H9 (cell line): ENCODE measurements at regions not wholly inside any gene's neighbourhood (a gene's known extent, or its start where the extent isn't known, plus 50 kb on each side); places are given as distances from the start of the nearest gene placed in this dataset.

Experiments used
- DNase-seq: peaks from one replicate; pipeline ENCODE4 v3.0.0-alpha.2; 2017
- H2AFZ ChIP-seq: one replicate; pipeline ENCODE4 v1.6.1; 2013; ENCODE audit warnings: mild to moderate bottlenecking, low read length, control low read depth, moderate library complexity
- H2AK5ac ChIP-seq: 2 replicates; pipeline ENCODE4 v1.6.1; 2013; ENCODE audit warnings: low read length, control low read depth, mixed read lengths; ENCODE audit not compliant: insufficient read length
- H2BK120ac ChIP-seq: one replicate; pipeline ENCODE4 v1.6.1; 2013; ENCODE audit warnings: low read depth, mild to moderate bottlenecking, low read length, control low read depth, inconsistent platforms; ENCODE audit not compliant: poor library complexity, severe bottlenecking
- H2BK12ac ChIP-seq: 2 replicates; pipeline ENCODE4 v1.6.1; 2013; ENCODE audit warnings: low read length, control low read depth, mixed read lengths, low read depth; ENCODE audit not compliant: insufficient read length
- H2BK15ac ChIP-seq: 2 replicates; pipeline ENCODE4 v1.6.1; 2013; ENCODE audit warnings: low read depth, low read length, control low read depth
- H2BK20ac ChIP-seq: one replicate; pipeline ENCODE4 v1.6.1; 2013; ENCODE audit warnings: low read depth, mild to moderate bottlenecking, low read length, control low read depth, inconsistent platforms; ENCODE audit not compliant: poor library complexity, severe bottlenecking
- H2BK5ac ChIP-seq: 2 replicates; pipeline ENCODE4 v1.6.1; 2013; ENCODE audit warnings: low read length, control low read depth, mixed read lengths; ENCODE audit not compliant: insufficient read length
- H3K14ac ChIP-seq: 2 replicates; pipeline ENCODE4 v1.6.1; 2013; ENCODE audit warnings: low read length, control low read depth; ENCODE audit not compliant: insufficient read depth
- H3K18ac ChIP-seq: 2 replicates; pipeline ENCODE4 v1.6.1; 2013; ENCODE audit warnings: low read depth, mild to moderate bottlenecking, mixed read lengths, low read length, control low read depth; ENCODE audit not compliant: insufficient read length
- H3K23ac ChIP-seq: 2 replicates; pipeline ENCODE4 v1.6.1; 2013; ENCODE audit warnings: low read length, control low read depth, mixed read lengths, low read depth; ENCODE audit not compliant: insufficient read length
- H3K23me2 ChIP-seq: 2 replicates; pipeline ENCODE4 v1.6.1; 2013; ENCODE audit warnings: low read depth, mild to moderate bottlenecking, mixed read lengths, low read length, control low read depth; ENCODE audit not compliant: insufficient read length, poor library complexity, severe bottlenecking
- H3K27ac ChIP-seq: 2 replicates; pipeline ENCODE4 v1.5.1; 2013; ENCODE audit warnings: low read length, control low read depth, mixed read lengths, low read depth; ENCODE audit not compliant: insufficient read length
- H3K27me3 ChIP-seq: 2 replicates; pipeline ENCODE4 v1.6.1; 2013; ENCODE audit warnings: low read length, control low read depth, inconsistent platforms; ENCODE audit not compliant: insufficient read depth
- H3K4ac ChIP-seq: 2 replicates; pipeline ENCODE4 v1.6.1; 2013; ENCODE audit warnings: low read depth, mild to moderate bottlenecking, control low read depth, inconsistent platforms, low read length, moderate library complexity
- H3K4me1 ChIP-seq: 2 replicates; pipeline ENCODE4 v1.6.1; 2013; ENCODE audit warnings: low read length, control low read depth, inconsistent platforms; ENCODE audit not compliant: insufficient read depth
- H3K4me2 ChIP-seq: 2 replicates; pipeline ENCODE4 v1.6.1; 2013; ENCODE audit warnings: low read length, control low read depth, mixed read lengths; ENCODE audit not compliant: insufficient read length, insufficient read depth
- H3K56ac ChIP-seq: 2 replicates; pipeline ENCODE4 v1.6.1; 2013; ENCODE audit warnings: low read depth, mild to moderate bottlenecking, mixed read lengths, low read length, control low read depth; ENCODE audit not compliant: insufficient read length
- H3K79me1 ChIP-seq: 2 replicates; pipeline ENCODE4 v1.6.1; 2013; ENCODE audit warnings: low read depth, mild to moderate bottlenecking, moderate library complexity, low read length, control low read depth, inconsistent platforms; ENCODE audit not compliant: insufficient read depth, poor library complexity, severe bottlenecking
- H3K79me2 ChIP-seq: 2 replicates; pipeline ENCODE4 v1.6.1; 2013; ENCODE audit warnings: low read length, control low read depth, inconsistent platforms; ENCODE audit not compliant: insufficient read depth
- H3K9ac ChIP-seq: 2 replicates; pipeline ENCODE4 v1.6.1; 2013; ENCODE audit warnings: low read length, control low read depth, mixed read lengths; ENCODE audit not compliant: insufficient read length; ENCODE audit errors: extremely low read depth
- H3K9me3 ChIP-seq: one replicate; pipeline ENCODE4 v1.6.1; 2013; ENCODE audit warnings: low read depth, low read length, inconsistent platforms; ENCODE audit not compliant: control insufficient read depth
- H3T11ph ChIP-seq: one replicate; pipeline ENCODE4 v1.6.1; 2013; ENCODE audit warnings: mild to moderate bottlenecking, low read length, control low read depth, inconsistent platforms
- H4K20me1 ChIP-seq: one replicate; pipeline ENCODE4 v1.6.1; 2013; ENCODE audit not compliant: control insufficient read depth, insufficient read length, insufficient read depth
- H4K5ac ChIP-seq: 2 replicates; pipeline ENCODE4 v1.6.1; 2013; ENCODE audit warnings: low read depth, mild to moderate bottlenecking, mixed read lengths, low read length, control low read depth; ENCODE audit not compliant: insufficient read length
- H4K8ac ChIP-seq: replicated peaks from 2 replicates; pipeline ENCODE4 v1.6.1; 2013; ENCODE audit warnings: low read length, control low read depth, mixed read lengths, low read depth; ENCODE audit not compliant: insufficient read length
- H4K91ac ChIP-seq: 2 replicates; pipeline ENCODE4 v1.6.1; 2013; ENCODE audit warnings: low read depth, mild to moderate bottlenecking, moderate library complexity, mixed read lengths, low read length, control low read depth; ENCODE audit not compliant: insufficient read length
- H3K27ac Mint-ChIP-seq, 3 experiments: 2 replicates in 2 of 3; 3 replicates in 1 of 3; pipeline ENCODE4 v1.8.0; 2020 to 2021; ENCODE audit warnings: mixed read lengths in 3 of 3, mild to moderate bottlenecking in 1 of 3, moderate library complexity in 1 of 3
- H3K27me3 Mint-ChIP-seq: 2 replicates; pipeline ENCODE4 v1.8.0; 2021; ENCODE audit warnings: low read depth, mild to moderate bottlenecking, moderate library complexity, mixed read lengths
- H3K36me3 Mint-ChIP-seq, 3 experiments: 2 replicates in 2 of 3; 3 replicates in 1 of 3; pipeline ENCODE4 v1.8.0; 2020 to 2021; ENCODE audit warnings: low read depth in 3 of 3, mixed read lengths in 3 of 3; ENCODE audit not compliant: insufficient read depth in 1 of 3
- H3K4me1 Mint-ChIP-seq, 2 experiments: 2 replicates each; pipeline ENCODE4 v1.8.0; 2020; ENCODE audit warnings: mixed read lengths in 2 of 2
- H3K4me3 Mint-ChIP-seq, 2 experiments: 2 replicates in 1 of 2; 3 replicates in 1 of 2; pipeline ENCODE4 v1.8.0; 2020 to 2021; ENCODE audit warnings: mild to moderate bottlenecking in 2 of 2, mixed read lengths in 2 of 2, moderate library complexity in 1 of 2
- H3K9me3 Mint-ChIP-seq, 2 experiments: 2 replicates in 1 of 2; 3 replicates in 1 of 2; pipeline ENCODE4 v1.8.0; 2020; ENCODE audit warnings: mild to moderate bottlenecking in 2 of 2, mixed read lengths in 2 of 2, moderate library complexity in 1 of 2
- WGBS: extraction: QIAGEN DNeasy Blood & Tissue Kit; methylation state at CpG from one replicate; pipeline ENCODE4 v1.1.7; 2013; ENCODE audit warnings: missing lambda C conversion rate, low lambda C conversion rate, mixed read lengths; ENCODE audit not compliant: insufficient read length; ENCODE audit errors: extremely low coverage; 5-methylcytosine and 5-hydroxymethylcytosine counted together
- TF ChIP-seq, protein P1 (sequence below): fragments of 200-600 bp; sonication (generic); conservative IDR thresholded peaks from 3 replicates; pipeline ENCODE4 v1.8.0; 2021; ENCODE audit warnings: antibody characterized with exemption, mild to moderate bottlenecking

DNA sequence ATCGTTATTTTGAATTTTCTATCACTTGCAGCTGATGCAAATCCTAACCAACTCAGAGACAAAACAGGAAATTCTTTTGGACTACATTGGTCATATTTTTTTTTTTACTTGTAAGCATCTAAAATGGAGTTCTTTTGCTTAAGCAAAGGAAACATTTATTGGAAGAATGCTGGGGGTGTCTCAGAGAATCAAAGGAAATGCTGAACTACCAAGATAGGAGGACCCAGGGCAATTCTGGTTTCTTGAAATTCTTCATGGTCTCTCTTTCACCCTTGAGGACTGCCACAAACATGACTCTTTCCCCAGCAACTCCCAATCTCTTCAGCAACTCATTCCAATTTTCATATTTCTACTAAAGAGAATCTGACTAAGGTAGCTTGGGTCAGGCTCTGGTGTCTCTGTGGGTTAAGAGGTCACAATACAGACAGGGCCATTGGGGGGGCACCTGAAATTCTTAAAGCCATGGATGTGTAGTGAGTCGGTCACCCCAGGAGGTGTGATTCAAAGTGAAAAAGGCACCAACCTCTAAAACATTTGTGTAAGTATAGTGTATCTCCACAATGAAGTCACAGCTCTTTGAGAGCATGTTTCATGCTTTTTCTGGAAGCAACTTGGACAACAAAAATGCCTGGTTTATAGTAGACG is 171.1 kb upstream of the FGGY start:
- no peak overlapping the region for H3K4me2 ChIP-seq
- H3K9ac ChIP-seq, result no peak overlapping the region
- H2AFZ ChIP-seq, result no peak overlapping the region

More for the DNA sequence above, 171.1 kb upstream of the FGGY start:
- no CpG with 5 or more reads among the region's 3 CpGs for WGBS
- Mint-ChIP-seq H3K9me3 (no peaks in the 10 kb centered on the region; a peak in 1 of 5 replicates), H3K27me3 (no peaks in the 10 kb centered on the region), H3K4me3 (no peak overlapping the region), H3K27ac (no peak overlapping the region), H3K36me3 (peaks cover 0 to 5% (median 5%) of the 10 kb centered on the region in 3 experiments; a peak in 5 of 7 replicates), H3K4me1 (peaks cover 11 to 14% of the 10 kb centered on the region in 2 experiments)
- H2BK5ac ChIP-seq, result no peak overlapping the region
- no peak overlapping the region for H2BK15ac ChIP-seq
- H3K79me2 ChIP-seq, result no peaks in the 10 kb centered on the region
- peaks cover 7% of the 10 kb centered on the region; the same call in 1 of the 2 replicates for H3K4me1 ChIP-seq
- H4K5ac ChIP-seq, result no peak overlapping the region
- no peaks in the 10 kb centered on the region for H3K23me2 ChIP-seq
- no peak for DNase-seq
- H2BK120ac ChIP-seq, result no peak overlapping the region
- no peak overlapping the region for H4K8ac ChIP-seq
- no peak overlapping the region for H3K4ac ChIP-seq
- H2BK20ac ChIP-seq, result no peak overlapping the region
- no peaks in the 10 kb centered on the region for H3K27me3 ChIP-seq
- H4K91ac ChIP-seq, result no peak overlapping the region
- TF ChIP-seq, protein P1, sequence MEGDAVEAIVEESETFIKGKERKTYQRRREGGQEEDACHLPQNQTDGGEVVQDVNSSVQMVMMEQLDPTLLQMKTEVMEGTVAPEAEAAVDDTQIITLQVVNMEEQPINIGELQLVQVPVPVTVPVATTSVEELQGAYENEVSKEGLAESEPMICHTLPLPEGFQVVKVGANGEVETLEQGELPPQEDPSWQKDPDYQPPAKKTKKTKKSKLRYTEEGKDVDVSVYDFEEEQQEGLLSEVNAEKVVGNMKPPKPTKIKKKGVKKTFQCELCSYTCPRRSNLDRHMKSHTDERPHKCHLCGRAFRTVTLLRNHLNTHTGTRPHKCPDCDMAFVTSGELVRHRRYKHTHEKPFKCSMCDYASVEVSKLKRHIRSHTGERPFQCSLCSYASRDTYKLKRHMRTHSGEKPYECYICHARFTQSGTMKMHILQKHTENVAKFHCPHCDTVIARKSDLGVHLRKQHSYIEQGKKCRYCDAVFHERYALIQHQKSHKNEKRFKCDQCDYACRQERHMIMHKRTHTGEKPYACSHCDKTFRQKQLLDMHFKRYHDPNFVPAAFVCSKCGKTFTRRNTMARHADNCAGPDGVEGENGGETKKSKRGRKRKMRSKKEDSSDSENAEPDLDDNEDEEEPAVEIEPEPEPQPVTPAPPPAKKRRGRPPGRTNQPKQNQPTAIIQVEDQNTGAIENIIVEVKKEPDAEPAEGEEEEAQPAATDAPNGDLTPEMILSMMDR, result no peak
- no peaks in the 10 kb centered on the region for H3K9me3 ChIP-seq
- no peaks in the 10 kb centered on the region for H3K79me1 ChIP-seq
- H3K14ac ChIP-seq, result no peak overlapping the region
- H3K56ac ChIP-seq, result no peak overlapping the region
- H2BK12ac ChIP-seq, result no peak overlapping the region
- no peaks in the 10 kb centered on the region for H4K20me1 ChIP-seq
- no peak overlapping the region for H3K27ac ChIP-seq
- H2AK5ac ChIP-seq, result no peak overlapping the region
- no peak overlapping the region for H3T11ph ChIP-seq
- H3K18ac ChIP-seq, result no peak overlapping the region
- H3K23ac ChIP-seq, result no peak overlapping the region
